GM12875 (cell line): ENCODE measurements at regions not wholly inside any gene's neighbourhood (a gene's known extent, or its start where the extent isn't known, plus 50 kb on each side); places are given as distances from the start of the nearest gene placed in this dataset.

Experiments used
- H3K4me3 ChIP-seq: one replicate; pipeline ENCODE4 v1.5.1; 2011; ENCODE audit warnings: low read depth, low read length, control low read depth
- TF ChIP-seq, protein P1 (sequence below): IDR thresholded peaks from 2 replicates; pipeline ENCODE4 v1.5.1; 2011; ENCODE audit warnings: low read depth, mild to moderate bottlenecking, control low read depth, inconsistent platforms, low read length, moderate library complexity, borderline replicate concordance; ENCODE audit not compliant: insufficient read depth

- H3K4me3 ChIP-seq = no peak overlapping the region
- TF ChIP-seq, protein P1, sequence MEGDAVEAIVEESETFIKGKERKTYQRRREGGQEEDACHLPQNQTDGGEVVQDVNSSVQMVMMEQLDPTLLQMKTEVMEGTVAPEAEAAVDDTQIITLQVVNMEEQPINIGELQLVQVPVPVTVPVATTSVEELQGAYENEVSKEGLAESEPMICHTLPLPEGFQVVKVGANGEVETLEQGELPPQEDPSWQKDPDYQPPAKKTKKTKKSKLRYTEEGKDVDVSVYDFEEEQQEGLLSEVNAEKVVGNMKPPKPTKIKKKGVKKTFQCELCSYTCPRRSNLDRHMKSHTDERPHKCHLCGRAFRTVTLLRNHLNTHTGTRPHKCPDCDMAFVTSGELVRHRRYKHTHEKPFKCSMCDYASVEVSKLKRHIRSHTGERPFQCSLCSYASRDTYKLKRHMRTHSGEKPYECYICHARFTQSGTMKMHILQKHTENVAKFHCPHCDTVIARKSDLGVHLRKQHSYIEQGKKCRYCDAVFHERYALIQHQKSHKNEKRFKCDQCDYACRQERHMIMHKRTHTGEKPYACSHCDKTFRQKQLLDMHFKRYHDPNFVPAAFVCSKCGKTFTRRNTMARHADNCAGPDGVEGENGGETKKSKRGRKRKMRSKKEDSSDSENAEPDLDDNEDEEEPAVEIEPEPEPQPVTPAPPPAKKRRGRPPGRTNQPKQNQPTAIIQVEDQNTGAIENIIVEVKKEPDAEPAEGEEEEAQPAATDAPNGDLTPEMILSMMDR = no peak
These were observed 63.8 kb downstream of the TNFAIP2 start for GRCh38 chr14:103186909-103187586.

- no peak overlapping the region for H3K4me3 ChIP-seq
- TF ChIP-seq, protein P1 = no peak
These were observed 64.7 kb downstream of the TNFAIP2 start for GRCh38 chr14:103187911-103188310.

GRCh38 chr14:103188810-103189480 lies 65.7 kb downstream of the TNFAIP2 start:
- TF ChIP-seq, protein P1 = 0 out of 2 replicates have a peak, but pooled peaks have one; percentile 28
- no peak overlapping the region for H3K4me3 ChIP-seq

DNA sequence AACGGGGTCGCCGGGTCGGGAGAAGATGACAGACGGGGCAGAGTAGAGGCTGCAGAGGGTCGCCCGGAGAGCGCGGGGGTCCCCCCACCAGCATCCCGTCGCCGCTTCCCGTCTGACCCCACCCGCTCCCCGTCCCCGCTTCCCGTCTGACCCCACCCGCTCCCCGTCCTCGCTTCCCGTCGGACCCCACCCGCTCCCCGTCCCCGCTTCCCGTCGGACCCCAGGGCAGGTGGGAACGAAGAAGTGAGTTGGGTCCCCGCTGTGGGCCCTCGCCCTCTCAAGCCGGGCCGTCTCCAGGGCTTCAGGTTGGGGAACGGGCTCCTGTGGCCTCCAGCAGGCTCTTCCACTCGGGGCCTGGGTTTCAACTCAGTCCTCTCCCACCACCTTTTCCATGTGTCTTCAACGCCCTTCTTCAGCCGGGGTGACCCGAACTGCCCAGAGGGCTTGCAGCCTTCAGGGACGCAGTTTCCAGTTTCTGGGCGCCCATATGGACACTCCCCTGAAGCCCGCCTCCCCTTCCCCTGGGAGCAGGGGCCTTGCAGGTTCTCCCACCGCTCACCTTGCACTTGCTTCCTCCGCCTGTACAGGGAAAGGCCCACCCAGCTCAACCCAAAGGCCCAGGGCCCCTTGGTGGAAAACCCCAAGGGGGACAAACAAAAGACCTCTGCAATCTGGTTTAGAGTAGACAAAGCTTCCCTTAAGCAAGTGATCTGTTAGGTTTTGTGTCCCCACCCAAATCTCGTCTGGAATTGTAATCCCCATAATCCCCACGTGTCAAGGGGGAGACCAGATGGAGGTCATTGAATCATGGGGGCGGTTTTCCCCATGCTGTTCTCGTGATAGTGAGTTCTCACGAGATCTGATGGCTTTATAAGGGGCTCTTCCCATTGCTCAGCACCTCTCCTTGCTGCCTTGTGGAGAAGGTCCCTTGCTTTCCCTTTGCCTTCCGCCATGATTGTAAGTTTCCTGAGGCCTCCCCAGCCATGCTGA lies 66.5 kb downstream of the TNFAIP2 start:
- H3K4me3 ChIP-seq = no peak overlapping the region
- TF ChIP-seq, protein P1 = no peak

- TF ChIP-seq, protein P1 = no peak
- no peak overlapping the region for H3K4me3 ChIP-seq
These were observed 67.5 kb downstream of the TNFAIP2 start for GRCh38 chr14:103190741-103191140.

- H3K4me3 ChIP-seq = no peak overlapping the region
- TF ChIP-seq, protein P1 = no peak
These were observed 68.6 kb downstream of the TNFAIP2 start for GRCh38 chr14:103191844-103192243.
